H1 (cell line): ENCODE measurements at regions not wholly inside any gene's neighbourhood (a gene's known extent, or its start where the extent isn't known, plus 50 kb on each side); places are given as distances from the start of the nearest gene placed in this dataset.

Experiments used
- CREB1 ChIP-seq: IDR thresholded peaks from 2 replicates; pipeline ENCODE4 v1.6.1; 2012; ENCODE audit warnings: inconsistent platforms

DNA sequence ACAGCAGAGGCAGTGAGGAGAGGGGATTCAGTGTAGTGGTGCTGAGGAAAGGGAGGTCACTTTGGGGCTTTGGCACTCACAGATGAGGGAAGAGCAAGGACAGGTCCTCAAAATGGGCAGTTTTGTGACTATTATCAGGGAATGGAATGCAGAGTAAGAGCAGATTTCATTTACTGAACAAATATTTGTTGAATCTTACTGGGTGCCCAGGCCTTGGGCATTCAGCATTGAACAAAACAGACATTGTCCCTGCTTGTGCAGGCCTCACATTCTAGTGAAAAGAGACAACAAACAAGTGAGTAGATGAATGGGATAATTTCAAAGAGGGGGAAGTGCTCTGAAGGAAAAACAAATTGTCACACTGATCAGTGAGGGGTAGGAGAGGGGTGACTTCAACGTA is 404.1 kb downstream of the DMRT2 start (continued):
- no peak for TF ChIP-seq CREB1
